ENCODE measurements at regions not wholly inside any gene's neighbourhood (a gene's known extent, or its start where the extent isn't known, plus 50 kb on each side); places are given as distances from the start of the nearest gene placed in this dataset.

- no peak for TF ChIP-seq CEBPB (IDR thresholded peaks at IDR 0.05)
- no peak for TF ChIP-seq POLR2A (IDR thresholded peaks at IDR 0.05; ENCODE audit: low read length)
- TF ChIP-seq MAX (IDR thresholded peaks at IDR 0.05) = no peak
- no peak for TF ChIP-seq EP300 (IDR thresholded peaks at IDR 0.05)
- TF ChIP-seq JUN (IDR thresholded peaks at IDR 0.05) = no peak
- no peak for TF ChIP-seq CTCF (IDR thresholded peaks at IDR 0.05)
- TF ChIP-seq POLR2AphosphoS2 (conservative IDR thresholded peaks at IDR 0.05; ENCODE audit: low read length) = no peak
- TF ChIP-seq BCL3 (IDR thresholded peaks at IDR 0.05) = no peak
- no peak for TF ChIP-seq PHF8 (IDR thresholded peaks at IDR 0.05; ENCODE audit: borderline replicate concordance, low read depth)
These were observed 875.8 kb upstream of the KCND2 start for GRCh38 chr7:119397156-119397555.
